A549 (cell line): ENCODE measurements at regions not wholly inside any gene's neighbourhood (a gene's known extent, or its start where the extent isn't known, plus 50 kb on each side); places are given as distances from the start of the nearest gene placed in this dataset.
A peak's percentile ranks its signal among the peaks of the same experiment; 100 is the strongest.

Source experiments
- ATAC-seq, 2 experiments: fragments of 200-7000 bp in 1 of 2; fragments of >200 bp in 1 of 2; cut with Nextera tagmentation in 1 of 2; cut with Tn5 transposase in 1 of 2; 3 replicates each; pipeline versions ENCODE4 v1.8.0 to v1.9.1; 2018 to 2020; ENCODE audit warnings: mild to moderate bottlenecking in 1 of 2, moderate library complexity in 1 of 2
- CTCF ChIA-PET: fragments of 300-600 bp; sonication (Branson Sonifier 250); formaldehyde crosslinking; extraction: SDS; loops from one replicate; lab custom pipeline; 2021; ENCODE audit warnings: antibody characterized with exemption, inconsistent platforms; lab: Yijun Ruan, JAX
- POLR2A ChIA-PET: fragments of 350-600 bp; formaldehyde crosslinking; extraction: SDS; loops from one replicate; lab custom pipeline; 2021; ENCODE audit warnings: antibody characterized with exemption, inconsistent platforms; lab: Yijun Ruan, JAX
- DNase-seq, 2 experiments: peaks; one replicate each; pipeline versions ENCODE4 v3.0.0 to v3.0.0-alpha.2; 2011 to 2016; ENCODE audit warnings: low read depth in 1 of 2, low spot score in 1 of 2
- FAIRE-seq: peaks from 2 replicates; lab custom pipeline; 2011; peaks lifted over from hg19 to GRCh38; lab: Jason Lieb, UNC
- H3K27ac ChIP-seq, 2 experiments: fragments of >200 bp; sonication (Bioruptor Twin); formaldehyde crosslinking; 3 replicates each; pipeline ENCODE4 v1.5.1; 2016 to 2017
- H3K4me1 ChIP-seq: fragments of >200 bp; sonication (Bioruptor Twin); formaldehyde crosslinking; 3 replicates; pipeline ENCODE4 v1.6.1; 2016
- H3K4me2 ChIP-seq: fragments of >200 bp; sonication (Bioruptor Twin); formaldehyde crosslinking; 3 replicates; pipeline ENCODE4 v1.6.1; 2016
- H3K4me3 ChIP-seq: fragments of >200 bp; sonication (Bioruptor Twin); formaldehyde crosslinking; 3 replicates; pipeline ENCODE4 v1.5.1; 2016
- H3K9me3 ChIP-seq: fragments of >200 bp; sonication (Bioruptor Twin); formaldehyde crosslinking; 3 replicates; pipeline ENCODE4 v1.6.1; 2016
- BCL3 ChIP-seq: fragments of >200 bp; sonication (Bioruptor Twin); formaldehyde crosslinking; IDR thresholded peaks from 3 replicates; pipeline ENCODE4 v1.6.1; 2016
- BHLHE40 ChIP-seq: IDR thresholded peaks from 2 replicates; pipeline ENCODE4 v1.6.1; 2012; ENCODE audit warnings: low read depth, low read length, inconsistent platforms
- CHD2 ChIP-seq: fragments of 150-350 bp; IDR thresholded peaks from 2 replicates; pipeline ENCODE4 v1.6.1; 2014; ENCODE audit warnings: low read length; ENCODE audit not compliant: partially characterized antibody
- EHF ChIP-seq: fragments of 250-450 bp; sonication (Bioruptor Pico); IDR thresholded peaks from 2 replicates; pipeline ENCODE4 v1.5.0; 2020; ENCODE audit warnings: mild to moderate bottlenecking
- EP300 ChIP-seq, 2 experiments: fragments of >200 bp; sonication (Bioruptor Twin); formaldehyde crosslinking; IDR thresholded peaks; 2 replicates in 1 of 2; 3 replicates in 1 of 2; pipeline ENCODE4 v1.6.1; 2016 to 2017
- FOSL2 ChIP-seq, 2 experiments: fragments of 450-650 bp in 1 of 2; fragments of >200 bp in 1 of 2; sonication (Bioruptor Twin) in 1 of 2; formaldehyde crosslinking; IDR thresholded peaks; 2 replicates each; pipeline versions ENCODE4 v1.5.0 to v1.6.1; 2016 to 2020; ENCODE audit warnings: mild to moderate bottlenecking in 1 of 2, moderate library complexity in 1 of 2
- FOXS1 ChIP-seq: fragments of 250-450 bp; sonication (Bioruptor Pico); IDR thresholded peaks from 2 replicates; pipeline ENCODE4 v1.5.0; 2020; ENCODE audit warnings: mild to moderate bottlenecking, moderate library complexity
- HEYL ChIP-seq: fragments of 250-450 bp; sonication (Bioruptor Pico); IDR thresholded peaks from 2 replicates; pipeline ENCODE4 v1.8.0; 2021; ENCODE audit warnings: mild to moderate bottlenecking, moderate library complexity
- HMGXB4 ChIP-seq: fragments of 250-450 bp; sonication (Bioruptor Pico); IDR thresholded peaks from 2 replicates; pipeline ENCODE4 v1.5.0; 2021; ENCODE audit warnings: mild to moderate bottlenecking, moderate library complexity, borderline replicate concordance
- HOXA7 ChIP-seq: fragments of 250-450 bp; sonication (Bioruptor Pico); IDR thresholded peaks from 2 replicates; pipeline ENCODE4 v1.5.0; 2020; ENCODE audit warnings: mild to moderate bottlenecking, moderate library complexity
- HOXB5 ChIP-seq: fragments of 250-450 bp; sonication (Bioruptor Pico); IDR thresholded peaks from 2 replicates; pipeline ENCODE4 v1.5.0; 2020; ENCODE audit warnings: mild to moderate bottlenecking, moderate library complexity
- KDM5A ChIP-seq: fragments of 200-600 bp; sonication (generic); IDR thresholded peaks from 2 replicates; pipeline ENCODE4 v1.6.1; 2016; ENCODE audit warnings: antibody characterized with exemption, mild to moderate bottlenecking
- MAZ ChIP-seq: fragments of 150-350 bp; IDR thresholded peaks from 2 replicates; pipeline ENCODE4 v1.6.1; 2014; ENCODE audit warnings: antibody characterized with exemption, low read depth, low read length, borderline replicate concordance
- NFE2L2 ChIP-seq: fragments of 150-350 bp; conservative IDR thresholded peaks from 2 replicates; pipeline ENCODE4 v1.6.1; 2014; ENCODE audit warnings: low read length
- PHF8 ChIP-seq: fragments of 200-600 bp; sonication (generic); IDR thresholded peaks from 2 replicates; pipeline ENCODE4 v1.6.1; 2016; ENCODE audit warnings: low read depth, mild to moderate bottlenecking, antibody characterized with exemption, moderate library complexity, borderline replicate concordance
- POLR2AphosphoS2 ChIP-seq: conservative IDR thresholded peaks from 2 replicates; pipeline ENCODE4 v1.6.1; 2012; ENCODE audit warnings: low read length, improper control_type of control experiment, inconsistent platforms
- RARB ChIP-seq: fragments of 250-450 bp; sonication (Bioruptor Pico); IDR thresholded peaks from 2 replicates; pipeline ENCODE4 v1.8.0; 2021; ENCODE audit warnings: mild to moderate bottlenecking, moderate library complexity
- SREBF2 ChIP-seq: fragments of 450-650 bp; IDR thresholded peaks from 2 replicates; pipeline ENCODE4 v1.6.1; 2014; ENCODE audit warnings: mild to moderate bottlenecking, moderate library complexity
- ZSCAN20 ChIP-seq: fragments of 250-450 bp; sonication (Bioruptor Pico); IDR thresholded peaks from 2 replicates; pipeline ENCODE4 v1.8.0; 2022; ENCODE audit warnings: mild to moderate bottlenecking, moderate library complexity
- WGBS: methylation state at CpG from one replicate; pipeline ENCODE4 v1.1.6; 2017; ENCODE audit errors: missing lambda C conversion rate; 5-methylcytosine and 5-hydroxymethylcytosine counted together
- TF ChIP-seq, protein P1 (sequence below): fragments of 250-450 bp; sonication (Bioruptor Pico); IDR thresholded peaks from 2 replicates; pipeline ENCODE4 v1.5.0; 2020; ENCODE audit warnings: low read depth, mild to moderate bottlenecking, moderate library complexity
- TF ChIP-seq, protein P2 (sequence below): fragments of 450-650 bp; IDR thresholded peaks from 2 replicates; pipeline ENCODE4 v1.6.1; 2014; ENCODE audit warnings: antibody characterized with exemption

DNA sequence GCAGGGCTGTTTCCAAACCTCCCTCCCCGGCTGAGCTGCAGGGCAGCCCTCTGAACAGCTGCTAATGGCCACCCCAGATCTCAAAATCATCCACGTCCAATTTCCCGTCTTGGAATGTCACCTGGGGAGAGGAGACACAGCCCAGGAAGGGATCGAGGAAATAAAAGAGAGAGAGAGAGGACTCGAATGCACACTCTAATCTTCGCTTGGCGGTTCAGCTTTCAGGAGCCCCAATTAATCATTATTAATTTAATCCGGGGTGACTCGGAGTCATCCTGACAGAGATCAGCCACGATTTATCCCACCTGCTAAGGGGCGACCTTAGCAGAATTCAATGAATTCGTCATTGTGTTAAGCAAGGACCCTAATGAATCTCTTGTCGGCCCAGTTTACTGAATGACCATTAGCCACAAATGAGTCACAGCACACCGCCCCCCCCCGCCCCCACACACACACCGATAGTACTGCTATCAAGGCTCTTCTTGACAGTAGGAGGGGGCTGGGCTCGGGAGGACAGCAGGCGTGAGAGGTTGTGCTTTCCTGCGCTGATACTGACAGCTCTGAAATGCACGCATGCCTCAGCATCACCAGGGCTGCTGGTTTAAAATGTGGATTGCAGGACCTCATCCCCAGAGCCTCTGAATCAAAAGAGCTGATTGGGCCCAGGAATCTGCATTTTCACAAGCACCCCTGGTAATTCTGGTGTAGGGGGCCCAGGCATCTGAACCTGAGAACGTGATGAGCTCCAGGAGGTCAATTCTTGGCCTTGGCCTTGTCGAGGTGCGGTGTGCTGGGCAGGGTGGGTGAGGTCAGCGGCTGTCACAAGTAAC lies 190.0 kb upstream of the CIBAR2 start:
- FAIRE-seq (no peak), DNase-seq (no peak), ATAC-seq (no peak)
- peak overlapping the region in 1 of 2 experiments; percentile 82; a peak in 3 of 6 replicates for H3K27ac ChIP-seq
- H3K4me2 ChIP-seq: peak overlapping the region; percentile 81
- no peaks in the 10 kb centered on the region for H3K9me3 ChIP-seq
- 62% methylated on average over 21 of the region's 24 CpGs for WGBS
- POLR2A ChIA-PET: no interaction called here
- H3K4me3 ChIP-seq: no peak overlapping the region; the same call in 2 of the 3 replicates
- CTCF ChIA-PET: interaction anchor here (0.6 to 1.6 kb wide), 12 partner anchors 12 to 313 kb away, joined by 3 to 8 read pairs (median 3); no protein-coding TSS in a partner anchor
- TF ChIP-seq HOXB5: no peak
- TF ChIP-seq, protein P1, sequence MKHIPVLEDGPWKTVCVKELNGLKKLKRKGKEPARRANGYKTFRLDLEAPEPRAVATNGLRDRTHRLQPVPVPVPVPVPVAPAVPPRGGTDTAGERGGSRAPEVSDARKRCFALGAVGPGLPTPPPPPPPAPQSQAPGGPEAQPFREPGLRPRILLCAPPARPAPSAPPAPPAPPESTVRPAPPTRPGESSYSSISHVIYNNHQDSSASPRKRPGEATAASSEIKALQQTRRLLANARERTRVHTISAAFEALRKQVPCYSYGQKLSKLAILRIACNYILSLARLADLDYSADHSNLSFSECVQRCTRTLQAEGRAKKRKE (CRISPR knock-in tag): no peak
- TF ChIP-seq SREBF2: no peak
- TF ChIP-seq FOXS1 (CRISPR knock-in tag): no peak
- TF ChIP-seq POLR2AphosphoS2: no peak
- TF ChIP-seq KDM5A: no peak
- TF ChIP-seq HEYL: no peak
- TF ChIP-seq HOXA7 (CRISPR knock-in tag): no peak
- no peak for TF ChIP-seq FOSL2 (IDR thresholded peaks at IDR 0.05)
- no peak for TF ChIP-seq FOSL2 (CRISPR knock-in tag; IDR thresholded peaks at IDR 0.05)
- TF ChIP-seq PHF8: no peak
- TF ChIP-seq BCL3: no peak
- TF ChIP-seq EHF (CRISPR knock-in tag): no peak
- TF ChIP-seq ZSCAN20 (CRISPR knock-in tag): no peak
- no peak for TF ChIP-seq NFE2L2
- no peak for TF ChIP-seq BHLHE40
- TF ChIP-seq RARB: no peak
- TF ChIP-seq, protein P2, sequence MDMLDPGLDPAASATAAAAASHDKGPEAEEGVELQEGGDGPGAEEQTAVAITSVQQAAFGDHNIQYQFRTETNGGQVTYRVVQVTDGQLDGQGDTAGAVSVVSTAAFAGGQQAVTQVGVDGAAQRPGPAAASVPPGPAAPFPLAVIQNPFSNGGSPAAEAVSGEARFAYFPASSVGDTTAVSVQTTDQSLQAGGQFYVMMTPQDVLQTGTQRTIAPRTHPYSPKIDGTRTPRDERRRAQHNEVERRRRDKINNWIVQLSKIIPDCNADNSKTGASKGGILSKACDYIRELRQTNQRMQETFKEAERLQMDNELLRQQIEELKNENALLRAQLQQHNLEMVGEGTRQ: no peak
- H3K4me1 ChIP-seq: peaks cover 15% of the 10 kb centered on the region; the same call in 2 of the 3 replicates

DNA sequence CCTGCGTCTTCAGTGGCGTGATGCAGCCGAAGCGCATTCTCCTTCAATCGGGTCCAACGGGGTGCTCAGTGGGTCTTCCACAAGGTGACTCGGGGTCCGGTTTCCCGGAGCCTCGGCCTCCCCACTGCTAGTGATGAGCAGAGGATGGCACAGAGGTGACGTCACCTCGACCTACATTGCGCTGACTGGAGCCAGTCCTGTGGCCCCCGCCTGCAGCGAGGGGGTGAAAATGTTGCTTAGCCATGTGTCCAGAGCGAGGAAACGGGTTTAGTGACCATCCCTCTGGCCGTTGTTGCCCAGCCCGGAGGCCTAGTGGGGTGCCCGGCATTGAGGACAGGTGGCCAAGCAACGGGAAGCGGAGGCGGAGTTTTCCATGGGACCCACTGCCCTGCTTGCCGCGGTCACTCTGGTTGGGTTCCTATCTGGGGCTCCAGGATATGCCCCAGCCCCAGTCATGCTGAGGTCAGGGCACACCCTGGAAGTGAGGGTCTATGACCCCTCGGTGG lies 190.6 kb upstream of the CIBAR2 start:
- TF ChIP-seq HOXB5 (no peak), EP300 (IDR thresholded peaks at IDR 0.05) (no peak), MAZ (no peak), PHF8 (no peak), CHD2 (no peak), HMGXB4 (CRISPR knock-in tag) (no peak)
- Histone ChIP-seq H3K4me3 (peak overlapping the region; percentile 55), H3K4me2 (peak overlapping the region; percentile 81), H3K9me3 (no peaks in the 10 kb centered on the region), H3K27ac (peak overlapping the region; percentile 51 to 82; a peak in 5 of 6 replicates), H3K4me1 (peaks cover 15% of the 10 kb centered on the region; the same call in 2 of the 3 replicates)
- 28% methylated on average over 11 of the region's 26 CpGs for WGBS
- ChIA-PET CTCF (interaction anchor here (0.7 to 1.2 kb wide), 9 partner anchors 13 to 452 kb away, joined by 3 to 8 read pairs (median 3); no protein-coding TSS in a partner anchor), POLR2A (no interaction called here)
- ATAC-seq (peak; percentile 57 to 67), DNase-seq (no peak), FAIRE-seq (no peak)
